Transverse colon (tissue), 4 donors: ENCODE measurements at regions not wholly inside any gene's neighbourhood (a gene's known extent, or its start where the extent isn't known, plus 50 kb on each side); places are given as distances from the start of the nearest gene placed in this dataset.

Experiments
- EP300 ChIP-seq: sonication (generic); formaldehyde crosslinking; IDR thresholded peaks from one replicate; pipeline ENCODE4 v1.6.1; 2017; ENCODE audit warnings: antibody characterized with exemption, low read depth
- POLR2A ChIP-seq: fragments of 450-650 bp; IDR thresholded peaks from one replicate; pipeline ENCODE4 v1.6.1; 2016; ENCODE audit warnings: antibody characterized with exemption, mild to moderate bottlenecking, moderate library complexity
- POLR2AphosphoS5 ChIP-seq, 3 donors: sonication (generic); formaldehyde crosslinking; IDR thresholded peaks; one replicate each; pipeline ENCODE4 v1.6.1; 2016; ENCODE audit warnings: antibody characterized with exemption in 3 of 3
- TF ChIP-seq, protein P1 (sequence below), 5 experiments: fragments of 200-600 bp in 3 of 5; fragments of 450-650 bp in 2 of 5; sonication (generic) in 3 of 5; IDR thresholded peaks; 1 replicate in 2 of 5; 2 replicates in 3 of 5; pipeline ENCODE4 v1.5.1; 2016 to 2017; ENCODE audit warnings: antibody characterized with exemption in 5 of 5, inconsistent platforms in 3 of 5, mild to moderate bottlenecking in 2 of 5, moderate library complexity in 1 of 5

DNA sequence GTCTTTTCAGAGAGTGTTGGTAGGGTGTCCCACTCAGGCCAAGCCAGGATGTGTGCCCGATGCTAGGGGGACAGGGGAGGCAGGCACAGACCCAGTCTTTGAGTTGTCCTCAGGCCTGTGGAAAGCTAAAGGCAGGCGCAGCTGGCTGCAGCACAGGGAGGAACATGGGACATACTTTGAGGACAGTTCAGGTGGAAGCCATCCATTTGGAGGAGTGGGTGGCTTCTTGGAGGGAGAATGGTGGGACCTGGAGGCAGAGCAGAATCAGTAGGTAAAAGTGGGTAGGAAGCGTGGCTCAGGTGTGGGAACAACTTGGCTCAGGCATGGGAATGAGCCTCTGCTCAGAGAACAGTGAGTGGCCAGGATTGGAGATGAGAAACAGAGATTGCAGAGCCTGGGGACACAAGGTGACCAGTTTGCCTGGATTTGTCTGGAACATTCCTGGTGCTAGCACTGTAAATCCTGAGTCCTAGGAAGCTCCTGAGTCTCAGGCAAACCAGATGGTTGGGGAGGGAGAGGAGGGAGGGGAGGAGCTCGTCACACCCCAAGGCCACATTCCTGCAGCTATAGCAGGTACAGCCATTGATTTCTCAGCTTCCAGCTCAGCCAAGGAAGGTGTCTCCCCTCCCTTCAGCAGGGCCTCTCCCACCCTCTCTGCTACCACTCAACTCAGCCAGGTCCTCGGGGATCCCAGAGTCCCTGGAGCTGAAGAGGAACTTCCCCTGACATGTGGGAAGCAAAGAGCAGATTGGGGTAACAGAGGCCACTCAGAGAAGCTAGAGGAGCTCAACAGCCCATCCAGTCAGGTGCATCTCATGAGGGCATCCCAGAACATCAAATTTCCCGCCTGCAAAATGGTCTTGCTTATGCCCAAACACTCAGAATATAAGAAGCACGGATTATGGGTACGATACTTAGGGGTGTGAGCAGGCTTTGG lies 65.2 kb upstream of the TINAGL1 start:
- TF ChIP-seq POLR2AphosphoS5 (IDR thresholded peaks at IDR 0.05) = no peak
- TF ChIP-seq EP300 = no peak
- TF ChIP-seq, protein P1, sequence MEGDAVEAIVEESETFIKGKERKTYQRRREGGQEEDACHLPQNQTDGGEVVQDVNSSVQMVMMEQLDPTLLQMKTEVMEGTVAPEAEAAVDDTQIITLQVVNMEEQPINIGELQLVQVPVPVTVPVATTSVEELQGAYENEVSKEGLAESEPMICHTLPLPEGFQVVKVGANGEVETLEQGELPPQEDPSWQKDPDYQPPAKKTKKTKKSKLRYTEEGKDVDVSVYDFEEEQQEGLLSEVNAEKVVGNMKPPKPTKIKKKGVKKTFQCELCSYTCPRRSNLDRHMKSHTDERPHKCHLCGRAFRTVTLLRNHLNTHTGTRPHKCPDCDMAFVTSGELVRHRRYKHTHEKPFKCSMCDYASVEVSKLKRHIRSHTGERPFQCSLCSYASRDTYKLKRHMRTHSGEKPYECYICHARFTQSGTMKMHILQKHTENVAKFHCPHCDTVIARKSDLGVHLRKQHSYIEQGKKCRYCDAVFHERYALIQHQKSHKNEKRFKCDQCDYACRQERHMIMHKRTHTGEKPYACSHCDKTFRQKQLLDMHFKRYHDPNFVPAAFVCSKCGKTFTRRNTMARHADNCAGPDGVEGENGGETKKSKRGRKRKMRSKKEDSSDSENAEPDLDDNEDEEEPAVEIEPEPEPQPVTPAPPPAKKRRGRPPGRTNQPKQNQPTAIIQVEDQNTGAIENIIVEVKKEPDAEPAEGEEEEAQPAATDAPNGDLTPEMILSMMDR (IDR thresholded peaks at IDR 0.05) = no peak
- TF ChIP-seq POLR2A = no peak
